ENCODE measurements at regions not wholly inside any gene's neighbourhood (a gene's known extent, or its start where the extent isn't known, plus 50 kb on each side); places are given as distances from the start of the nearest gene placed in this dataset.

- no peak for DNase-seq
These were observed 186.7 kb upstream of the VGLL2 start for GRCh38 chr6:117078624-117079023.

GRCh38 chr6:117079951-117080350 lies 185.4 kb upstream of the VGLL2 start:
- DNase-seq: peak; percentile 25

- no peak for DNase-seq
These were observed 175.8 kb upstream of the VGLL2 start for GRCh38 chr6:117089604-117090003.

GRCh38 chr6:117110146-117110545 lies 155.2 kb upstream of the VGLL2 start:
- no peak for DNase-seq

GRCh38 chr6:117110737-117111136 lies 154.6 kb upstream of the VGLL2 start:
- no peak for DNase-seq

- DNase-seq: no peak
These were observed 147.7 kb upstream of the VGLL2 start for GRCh38 chr6:117117652-117118051.

GRCh38 chr6:117118490-117118889 lies 146.9 kb upstream of the VGLL2 start:
- DNase-seq: no peak

- no peak for DNase-seq
These were observed 139.1 kb upstream of the VGLL2 start for GRCh38 chr6:117126213-117126612.

GRCh38 chr6:117128052-117128451 lies 137.3 kb upstream of the VGLL2 start:
- DNase-seq: no peak

- no peak for DNase-seq
These were observed 135.2 kb upstream of the VGLL2 start for GRCh38 chr6:117130125-117130524.

GRCh38 chr6:117136702-117137101 lies 128.7 kb upstream of the VGLL2 start:
- no peak for DNase-seq

- DNase-seq: no peak
These were observed 127.6 kb upstream of the VGLL2 start for GRCh38 chr6:117137711-117138110.

GRCh38 chr6:117138425-117138824 lies 126.9 kb upstream of the VGLL2 start:
- no peak for DNase-seq

- no peak for DNase-seq
These were observed 126.4 kb upstream of the VGLL2 start for GRCh38 chr6:117138920-117139319.

- no peak for DNase-seq
These were observed 123.2 kb upstream of the VGLL2 start for GRCh38 chr6:117142142-117142541.

GRCh38 chr6:117142995-117143394 lies 122.4 kb upstream of the VGLL2 start:
- no peak for DNase-seq

- no peak for DNase-seq
These were observed 121.7 kb upstream of the VGLL2 start for GRCh38 chr6:117143647-117144046.

GRCh38 chr6:117145940-117146339 lies 119.4 kb upstream of the VGLL2 start:
- DNase-seq: no peak

GRCh38 chr6:117149324-117149723 lies 116.0 kb upstream of the VGLL2 start:
- no peak for DNase-seq

- DNase-seq: no peak
These were observed 108.6 kb upstream of the VGLL2 start for GRCh38 chr6:117156741-117157140.

- DNase-seq: no peak
These were observed 107.9 kb upstream of the VGLL2 start for GRCh38 chr6:117157448-117157847.

GRCh38 chr6:117165911-117166499 lies 99.4 kb upstream of the VGLL2 start:
- DNase-seq: no peak

- DNase-seq: peak; percentile 31
These were observed 97.7 kb upstream of the VGLL2 start for GRCh38 chr6:117167520-117168271.

GRCh38 chr6:117168296-117169063 lies 96.9 kb upstream of the VGLL2 start:
- DNase-seq: no peak
